OCI-LY3 (cell line): ENCODE measurements at regions not wholly inside any gene's neighbourhood (a gene's known extent, or its start where the extent isn't known, plus 50 kb on each side); places are given as distances from the start of the nearest gene placed in this dataset.

Source experiments
- EZH2phosphoT487 ChIP-seq: fragments of 200-600 bp; shearing (Covaris generic); IDR thresholded peaks from 2 replicates; pipeline ENCODE4 v1.6.1; 2018; ENCODE audit warnings: antibody characterized with exemption, mixed run types, low read depth
- TF ChIP-seq, protein P1 (sequence below): fragments of 200-600, 300-600 bp; sonication (generic); IDR thresholded peaks from 2 replicates; pipeline ENCODE4 v1.5.1; 2014; ENCODE audit warnings: antibody characterized with exemption, low read length, low read depth

GRCh38 chr5:56523790-56524575 lies 290.9 kb upstream of the ANKRD55 start:
- TF ChIP-seq, protein P1, sequence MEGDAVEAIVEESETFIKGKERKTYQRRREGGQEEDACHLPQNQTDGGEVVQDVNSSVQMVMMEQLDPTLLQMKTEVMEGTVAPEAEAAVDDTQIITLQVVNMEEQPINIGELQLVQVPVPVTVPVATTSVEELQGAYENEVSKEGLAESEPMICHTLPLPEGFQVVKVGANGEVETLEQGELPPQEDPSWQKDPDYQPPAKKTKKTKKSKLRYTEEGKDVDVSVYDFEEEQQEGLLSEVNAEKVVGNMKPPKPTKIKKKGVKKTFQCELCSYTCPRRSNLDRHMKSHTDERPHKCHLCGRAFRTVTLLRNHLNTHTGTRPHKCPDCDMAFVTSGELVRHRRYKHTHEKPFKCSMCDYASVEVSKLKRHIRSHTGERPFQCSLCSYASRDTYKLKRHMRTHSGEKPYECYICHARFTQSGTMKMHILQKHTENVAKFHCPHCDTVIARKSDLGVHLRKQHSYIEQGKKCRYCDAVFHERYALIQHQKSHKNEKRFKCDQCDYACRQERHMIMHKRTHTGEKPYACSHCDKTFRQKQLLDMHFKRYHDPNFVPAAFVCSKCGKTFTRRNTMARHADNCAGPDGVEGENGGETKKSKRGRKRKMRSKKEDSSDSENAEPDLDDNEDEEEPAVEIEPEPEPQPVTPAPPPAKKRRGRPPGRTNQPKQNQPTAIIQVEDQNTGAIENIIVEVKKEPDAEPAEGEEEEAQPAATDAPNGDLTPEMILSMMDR = no peak
- no peak for TF ChIP-seq EZH2phosphoT487
